ENCODE measurements at regions not wholly inside any gene's neighbourhood (a gene's known extent, or its start where the extent isn't known, plus 50 kb on each side); places are given as distances from the start of the nearest gene placed in this dataset.

GRCh38 chr2:13550285-13551231 lies 833.8 kb downstream of the TRIB2 start:
- H3K36me3 ChIP-seq (ENCODE audit: insufficient read depth, insufficient read length, low read length) = no peaks in the 10 kb centered on the region
- no peaks in the 10 kb centered on the region for H3K9me3 ChIP-seq (ENCODE audit: insufficient read depth, low read length)
- H3K9ac ChIP-seq (ENCODE audit: insufficient read length, low read depth) = no peak overlapping the region
- TF ChIP-seq SUZ12 (IDR thresholded peaks at IDR 0.05; ENCODE audit: extremely low read depth, insufficient read depth, insufficient read length) = no peak
- H3K27me3 ChIP-seq (ENCODE audit: insufficient read depth, insufficient read length) = no peaks in the 10 kb centered on the region
- H3K4me1 ChIP-seq (ENCODE audit: insufficient read depth, insufficient read length) = no peaks in the 10 kb centered on the region
- no peak for DNase-seq (ENCODE audit: low read depth, low spot score)
- H3K4me3 ChIP-seq (ENCODE audit: insufficient read length, low read depth) = no peak overlapping the region

GRCh38 chr2:13558368-13558767 lies 841.6 kb downstream of the TRIB2 start:
- H3K4me3 ChIP-seq (ENCODE audit: insufficient read length, low read depth) = no peak overlapping the region
- no peaks in the 10 kb centered on the region for H3K27me3 ChIP-seq (ENCODE audit: insufficient read depth, insufficient read length)
- H3K36me3 ChIP-seq (ENCODE audit: insufficient read depth, insufficient read length, low read length) = no peaks in the 10 kb centered on the region
- H3K9me3 ChIP-seq (ENCODE audit: insufficient read depth, low read length) = no peaks in the 10 kb centered on the region
- no peak overlapping the region for H3K9ac ChIP-seq (ENCODE audit: insufficient read length, low read depth)
- no peak for DNase-seq (ENCODE audit: low read depth, low spot score)
- H3K4me1 ChIP-seq (ENCODE audit: insufficient read depth, insufficient read length) = no peaks in the 10 kb centered on the region
- no peak for TF ChIP-seq ZNF274 (IDR thresholded peaks at IDR 0.05; ENCODE audit: low read depth, low read length)
- TF ChIP-seq YY1 (IDR thresholded peaks at IDR 0.05; ENCODE audit: insufficient read depth, insufficient read length) = no peak
- no peak for TF ChIP-seq SUZ12 (IDR thresholded peaks at IDR 0.05; ENCODE audit: extremely low read depth, insufficient read depth, insufficient read length)

GRCh38 chr2:13560322-13560721 lies 843.6 kb downstream of the TRIB2 start:
- TF ChIP-seq SUZ12 (IDR thresholded peaks at IDR 0.05; ENCODE audit: extremely low read depth, insufficient read depth, insufficient read length) (no peak), YY1 (IDR thresholded peaks at IDR 0.05; ENCODE audit: insufficient read depth, insufficient read length) (no peak), ZNF274 (IDR thresholded peaks at IDR 0.05; ENCODE audit: low read depth, low read length) (no peak)

GRCh38 chr2:13572466-13572865 lies 855.7 kb downstream of the TRIB2 start:
- Histone ChIP-seq H3K27me3 (ENCODE audit: insufficient read depth, insufficient read length) (no peaks in the 10 kb centered on the region), H3K4me1 (ENCODE audit: insufficient read depth, insufficient read length) (no peaks in the 10 kb centered on the region), H3K9ac (ENCODE audit: insufficient read length, low read depth) (no peak overlapping the region), H3K9me3 (ENCODE audit: insufficient read depth, low read length) (no peaks in the 10 kb centered on the region), H3K36me3 (ENCODE audit: insufficient read depth, insufficient read length, low read length) (no peaks in the 10 kb centered on the region), H3K4me3 (ENCODE audit: insufficient read length, low read depth) (no peak overlapping the region)
- DNase-seq (ENCODE audit: low read depth, low spot score) = no peak
- TF ChIP-seq SUZ12 (IDR thresholded peaks at IDR 0.05; ENCODE audit: extremely low read depth, insufficient read depth, insufficient read length) (no peak), ZNF274 (IDR thresholded peaks at IDR 0.05; ENCODE audit: low read depth, low read length) (no peak), YY1 (IDR thresholded peaks at IDR 0.05; ENCODE audit: insufficient read depth, insufficient read length) (no peak)

More at GRCh38 chr2:13560322-13560721, 843.6 kb downstream of the TRIB2 start:
- Histone ChIP-seq H3K36me3 (ENCODE audit: insufficient read depth, insufficient read length, low read length) (no peaks in the 10 kb centered on the region), H3K9me3 (ENCODE audit: insufficient read depth, low read length) (no peaks in the 10 kb centered on the region), H3K9ac (ENCODE audit: insufficient read length, low read depth) (no peak overlapping the region), H3K27me3 (ENCODE audit: insufficient read depth, insufficient read length) (no peaks in the 10 kb centered on the region), H3K4me1 (ENCODE audit: insufficient read depth, insufficient read length) (no peaks in the 10 kb centered on the region), H3K4me3 (ENCODE audit: insufficient read length, low read depth) (no peak overlapping the region)
- DNase-seq (ENCODE audit: low read depth, low spot score) = no peak

- Histone ChIP-seq H3K4me1 (ENCODE audit: insufficient read depth, insufficient read length) (no peaks in the 10 kb centered on the region), H3K36me3 (ENCODE audit: insufficient read depth, insufficient read length, low read length) (no peaks in the 10 kb centered on the region), H3K4me3 (ENCODE audit: insufficient read length, low read depth) (no peak overlapping the region), H3K27me3 (ENCODE audit: insufficient read depth, insufficient read length) (no peaks in the 10 kb centered on the region), H3K9ac (ENCODE audit: insufficient read length, low read depth) (no peak overlapping the region), H3K9me3 (ENCODE audit: insufficient read depth, low read length) (no peaks in the 10 kb centered on the region)
- TF ChIP-seq SUZ12 (IDR thresholded peaks at IDR 0.05; ENCODE audit: extremely low read depth, insufficient read depth, insufficient read length) (no peak), ZNF274 (IDR thresholded peaks at IDR 0.05; ENCODE audit: low read depth, low read length) (no peak), YY1 (IDR thresholded peaks at IDR 0.05; ENCODE audit: insufficient read depth, insufficient read length) (no peak)
- no peak for DNase-seq (ENCODE audit: low read depth, low spot score)
Observed at GRCh38 chr2:13574831-13575230, 858.1 kb downstream of the TRIB2 start.

GRCh38 chr2:13576406-13577036 lies 859.8 kb downstream of the TRIB2 start:
- Histone ChIP-seq H3K27me3 (ENCODE audit: insufficient read depth, insufficient read length) (no peaks in the 10 kb centered on the region), H3K9ac (ENCODE audit: insufficient read length, low read depth) (no peak overlapping the region), H3K4me1 (ENCODE audit: insufficient read depth, insufficient read length) (no peaks in the 10 kb centered on the region), H3K4me3 (ENCODE audit: insufficient read length, low read depth) (no peak overlapping the region), H3K36me3 (ENCODE audit: insufficient read depth, insufficient read length, low read length) (no peaks in the 10 kb centered on the region), H3K9me3 (ENCODE audit: insufficient read depth, low read length) (no peaks in the 10 kb centered on the region)
- no peak for DNase-seq (ENCODE audit: low read depth, low spot score)
- TF ChIP-seq ZNF274 (IDR thresholded peaks at IDR 0.05; ENCODE audit: low read depth, low read length) = no peak
- no peak for TF ChIP-seq SUZ12 (IDR thresholded peaks at IDR 0.05; ENCODE audit: extremely low read depth, insufficient read depth, insufficient read length)
- no peak for TF ChIP-seq YY1 (IDR thresholded peaks at IDR 0.05; ENCODE audit: insufficient read depth, insufficient read length)

- Histone ChIP-seq H3K27me3 (ENCODE audit: insufficient read depth, insufficient read length) (no peaks in the 10 kb centered on the region), H3K9me3 (ENCODE audit: insufficient read depth, low read length) (no peaks in the 10 kb centered on the region)
- TF ChIP-seq YY1 (IDR thresholded peaks at IDR 0.05; ENCODE audit: insufficient read depth, insufficient read length) (no peak), SUZ12 (IDR thresholded peaks at IDR 0.05; ENCODE audit: extremely low read depth, insufficient read depth, insufficient read length) (no peak), ZNF274 (IDR thresholded peaks at IDR 0.05; ENCODE audit: low read depth, low read length) (no peak)
Observed at GRCh38 chr2:13578547-13578946, 861.8 kb downstream of the TRIB2 start.

More at GRCh38 chr2:13578547-13578946, 861.8 kb downstream of the TRIB2 start:
- Histone ChIP-seq H3K36me3 (ENCODE audit: insufficient read depth, insufficient read length, low read length) (no peaks in the 10 kb centered on the region), H3K9ac (ENCODE audit: insufficient read length, low read depth) (no peak overlapping the region), H3K4me1 (ENCODE audit: insufficient read depth, insufficient read length) (no peaks in the 10 kb centered on the region), H3K4me3 (ENCODE audit: insufficient read length, low read depth) (no peak overlapping the region)
- DNase-seq (ENCODE audit: low read depth, low spot score) = no peak

All from NT2/D1 (cell line).